Activated gamma-delta T cell treated with Interleukin-2 at 50 U/mL for 16 hours (primary cell): ENCODE measurements at regions not wholly inside any gene's neighbourhood (a gene's known extent, or its start where the extent isn't known, plus 50 kb on each side); places are given as distances from the start of the nearest gene placed in this dataset.

ENCODE experiments used
- DNase-seq: peaks from one replicate; pipeline ENCODE4 v3.0.0-alpha.2; 2020

DNA sequence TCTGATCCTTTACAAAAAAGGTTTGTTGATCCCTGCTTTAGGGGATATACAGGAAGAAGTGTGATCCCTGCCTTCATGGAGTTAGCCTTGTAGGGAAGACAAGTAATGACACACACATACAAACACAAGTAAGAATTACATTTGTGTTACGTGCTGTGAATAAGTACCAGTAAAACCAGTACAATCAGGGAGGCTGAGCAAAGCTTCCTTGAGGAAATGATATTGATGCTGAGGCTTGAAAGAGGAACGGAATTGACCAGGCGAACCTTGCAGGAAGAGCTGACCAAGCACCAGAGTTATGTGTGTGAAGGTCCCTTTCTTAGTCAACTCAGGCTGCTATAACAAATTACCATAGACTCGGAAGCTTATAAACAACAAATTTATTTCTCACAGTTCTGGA, 83.6 kb upstream of the CACUL1 start:
- no peak for DNase-seq

DNA sequence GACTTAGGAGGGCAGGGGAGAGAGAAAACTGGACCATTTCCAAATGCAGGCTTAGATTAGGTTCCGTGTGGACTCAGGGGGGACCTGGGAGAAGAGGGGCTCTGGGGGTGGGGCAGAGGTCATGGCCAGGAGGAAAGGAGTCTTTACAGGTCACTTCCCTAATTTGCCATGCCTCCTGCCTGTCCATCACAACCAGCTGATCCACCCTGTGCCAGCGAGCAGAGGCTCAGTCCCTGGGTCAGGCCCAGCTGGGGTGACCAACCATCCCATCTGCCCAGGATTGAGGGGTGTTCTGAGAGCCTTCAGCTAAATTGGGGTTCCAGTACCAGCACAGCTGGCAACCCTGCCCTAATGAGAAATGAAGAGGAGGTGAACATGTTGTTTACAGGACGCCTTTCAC, 84.6 kb upstream of the CACUL1 start:
- no peak for DNase-seq

DNA sequence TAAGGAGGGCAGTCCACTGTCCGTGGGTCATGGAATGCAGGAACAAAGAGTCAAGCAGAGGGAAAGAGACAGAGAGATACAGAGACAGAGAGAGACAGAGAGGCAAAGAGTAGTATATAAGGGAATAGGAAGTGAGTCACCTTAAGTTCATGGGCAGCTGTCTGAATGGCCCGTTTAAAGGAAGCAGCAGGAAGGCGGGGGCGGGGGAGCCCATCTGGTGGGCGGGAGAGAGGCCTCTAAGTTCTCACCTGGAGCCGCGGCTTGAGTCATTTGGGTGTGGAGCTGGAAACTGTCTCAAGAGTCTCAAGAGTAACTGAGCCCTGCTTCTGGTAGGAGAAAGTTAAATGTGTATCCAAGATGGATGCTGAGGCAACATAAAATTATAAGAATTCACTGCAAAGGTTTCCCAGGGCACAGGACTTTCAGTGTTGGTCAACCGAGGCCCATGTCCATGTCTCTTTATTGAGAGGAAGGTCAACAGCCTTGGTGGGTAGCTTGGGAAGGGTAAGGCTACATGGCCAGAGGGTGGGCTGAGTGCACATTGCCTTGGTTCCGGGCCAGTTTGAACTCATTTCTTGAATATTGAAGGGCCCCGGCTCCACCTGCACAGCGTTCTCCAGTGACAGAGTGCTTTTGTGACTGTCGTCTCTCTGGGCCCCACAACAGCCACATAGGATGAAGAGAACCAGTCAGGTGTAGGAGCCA, 85.5 kb upstream of the CACUL1 start:
- DNase-seq, result no peak

DNA sequence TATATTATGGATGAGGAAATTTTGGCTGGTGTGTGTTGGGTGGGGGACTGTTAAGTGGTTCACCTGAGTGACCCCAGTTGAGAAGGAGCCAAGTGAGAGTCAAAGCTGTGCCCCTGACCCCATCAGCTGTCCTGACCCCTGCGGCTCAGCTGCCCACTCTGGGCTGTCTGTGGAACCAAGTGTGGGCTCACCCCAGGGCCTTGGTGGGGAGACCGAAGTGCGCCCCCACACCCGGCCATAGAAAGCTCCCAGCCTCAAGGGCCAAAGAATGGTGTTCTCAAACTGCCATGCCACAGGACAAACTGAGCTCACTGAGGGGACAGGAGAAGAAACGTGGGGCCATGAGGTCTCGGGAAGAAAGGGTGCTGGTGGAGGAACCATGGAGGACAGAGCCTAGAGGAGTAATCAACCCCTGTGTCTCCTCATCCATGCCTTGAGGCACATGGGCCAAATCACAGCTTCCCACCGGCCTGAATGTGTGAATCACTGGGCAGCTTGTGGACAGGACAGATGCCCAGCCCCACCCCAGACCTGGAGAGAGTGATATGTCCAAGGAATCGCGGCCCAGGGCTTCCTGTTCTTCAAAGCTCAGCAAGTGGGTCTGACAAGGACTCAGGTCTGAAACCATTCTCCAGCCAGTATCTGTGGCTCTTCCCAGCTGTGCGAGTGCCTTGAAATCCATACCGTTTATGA, 86.2 kb upstream of the CACUL1 start:
- no peak for DNase-seq

DNA sequence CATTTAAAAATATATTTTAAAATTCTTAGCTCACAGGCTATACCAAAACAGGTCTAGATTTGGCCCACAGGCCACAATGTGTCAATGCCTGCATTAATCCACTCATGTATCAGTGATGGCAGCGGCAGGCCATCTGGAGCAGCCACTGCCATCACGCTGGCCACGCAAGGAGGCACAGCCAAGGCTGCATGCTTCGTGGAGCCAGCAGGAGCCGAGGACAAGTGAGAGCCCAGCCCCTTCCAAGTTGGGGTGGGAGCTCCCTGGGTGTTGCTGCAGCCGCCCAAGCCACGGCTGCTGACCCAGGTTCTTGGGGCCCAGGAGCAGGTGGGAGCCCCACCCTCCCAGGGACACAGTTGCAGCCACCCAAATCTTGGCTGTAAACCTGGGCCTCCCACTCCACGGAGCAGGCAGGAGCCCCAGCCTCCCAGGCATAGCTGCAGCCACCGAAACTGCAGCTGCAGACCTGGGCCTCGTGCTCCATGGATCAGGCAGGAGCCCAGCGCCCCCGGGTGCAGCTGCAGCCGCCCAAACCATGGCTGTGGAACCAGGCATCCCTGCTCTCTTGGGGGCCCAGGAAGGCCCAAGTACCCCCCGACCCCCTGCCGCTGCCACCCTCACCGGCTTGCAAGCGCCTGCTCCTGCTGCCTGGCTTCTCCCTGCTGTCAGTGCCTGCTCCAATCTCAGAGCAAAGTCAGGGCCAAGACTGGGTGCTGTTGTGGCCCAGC, 87.3 kb upstream of the CACUL1 start:
- DNase-seq, result no peak

DNA sequence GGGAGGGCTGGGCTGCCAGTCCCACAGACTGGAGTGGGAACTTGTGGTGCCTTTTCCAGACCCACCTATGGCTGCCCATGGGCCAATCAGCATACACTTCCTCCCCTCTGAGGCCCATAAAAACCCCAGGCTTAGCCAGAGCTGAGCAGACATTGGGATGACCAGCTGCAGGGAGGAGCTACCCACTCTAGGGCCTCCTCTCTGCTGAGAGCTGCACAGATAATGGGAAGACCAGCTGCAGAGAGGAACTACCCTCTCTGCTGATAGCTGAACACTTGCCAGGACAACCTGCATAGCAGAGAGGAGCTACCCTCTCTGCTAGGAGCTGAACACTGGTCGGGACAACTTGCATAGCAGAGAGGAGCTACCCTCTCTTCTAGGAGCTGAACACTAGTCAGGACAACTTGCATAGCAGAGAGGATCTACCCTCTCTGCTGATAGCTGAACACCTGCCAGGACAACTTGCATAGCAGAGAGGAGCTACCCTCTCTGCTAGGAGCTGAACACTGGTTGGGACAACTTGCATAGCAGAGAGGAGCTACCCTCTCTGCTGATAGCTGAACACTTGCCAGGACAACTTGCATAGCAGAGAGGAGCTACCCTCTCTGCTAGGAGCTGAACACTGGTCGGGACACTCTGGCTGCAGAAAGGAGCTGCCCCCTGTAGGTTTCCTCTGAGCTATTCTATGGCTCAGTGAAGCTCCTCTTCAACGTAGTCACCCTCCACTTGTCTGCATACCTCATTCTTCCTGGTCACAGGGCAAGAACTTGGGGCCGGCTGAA, 88.3 kb upstream of the CACUL1 start:
- DNase-seq, result no peak

DNA sequence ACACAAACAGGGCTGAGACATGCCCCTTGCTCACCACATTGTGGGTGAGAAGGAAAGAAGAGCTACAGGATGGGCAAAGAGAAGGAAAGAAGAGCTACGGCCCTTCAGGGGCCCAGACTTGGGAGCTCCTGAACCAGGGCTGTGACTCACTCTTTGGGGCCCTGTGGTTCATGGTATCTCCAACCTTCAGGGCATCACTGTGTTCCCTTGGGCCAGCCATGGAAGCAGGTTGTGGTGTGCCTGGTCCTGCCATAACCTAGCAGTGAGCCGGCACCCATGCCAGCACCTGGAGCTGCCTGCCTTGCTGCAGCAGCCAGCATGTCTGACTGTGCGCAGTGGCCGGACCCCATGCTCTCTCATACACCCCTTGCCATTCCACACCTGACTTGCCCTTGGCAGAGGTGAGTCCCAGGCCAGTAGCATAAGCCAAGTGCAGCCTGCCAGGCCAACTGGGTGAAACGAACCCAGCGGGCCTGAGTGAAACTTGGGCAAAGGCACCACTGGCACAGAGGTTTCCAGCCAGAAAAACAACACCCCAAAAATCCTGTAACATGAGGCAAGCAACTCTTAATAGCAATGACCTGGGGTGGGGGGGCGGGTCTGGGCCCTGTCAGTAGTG, 89.0 kb upstream of the CACUL1 start:
- DNase-seq, result no peak

DNA sequence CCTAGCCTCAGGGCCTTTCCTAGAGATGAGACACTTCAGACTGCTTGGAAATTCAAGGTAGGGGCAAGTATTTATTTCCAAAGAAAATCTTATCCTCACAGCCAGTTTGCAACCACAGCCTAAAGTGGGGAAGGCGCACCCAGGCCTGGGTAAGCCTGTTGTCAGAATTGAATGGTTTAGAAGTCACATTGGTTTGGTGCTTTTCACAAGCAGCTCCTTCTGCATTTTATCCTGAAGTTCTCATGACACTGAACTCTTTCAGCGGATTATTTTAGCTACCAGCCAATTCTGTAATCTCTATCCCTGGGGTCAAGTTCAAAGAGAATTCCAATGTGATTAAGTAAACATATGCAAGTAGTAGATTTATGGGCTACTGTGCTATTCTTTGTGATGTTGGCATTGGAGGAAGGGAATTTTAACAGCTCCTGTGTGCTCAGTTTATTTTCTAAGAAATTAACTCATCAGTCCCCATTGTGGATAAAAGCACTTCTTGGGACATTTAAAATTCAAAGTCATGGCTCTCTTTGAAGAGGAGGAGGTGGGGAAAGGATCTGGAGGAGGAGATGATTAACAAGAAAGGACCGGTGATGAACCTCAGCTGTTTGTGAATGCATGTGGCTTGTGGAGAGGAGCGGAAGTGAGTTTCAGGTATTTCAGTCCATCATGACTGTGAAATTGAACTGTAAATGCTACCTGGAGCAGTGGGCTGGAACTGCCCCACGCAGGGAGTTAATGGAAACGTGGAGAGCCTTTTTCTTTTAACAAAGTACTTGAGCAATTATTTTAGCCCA, 90.2 kb upstream of the CACUL1 start:
- DNase-seq, result no peak

DNA sequence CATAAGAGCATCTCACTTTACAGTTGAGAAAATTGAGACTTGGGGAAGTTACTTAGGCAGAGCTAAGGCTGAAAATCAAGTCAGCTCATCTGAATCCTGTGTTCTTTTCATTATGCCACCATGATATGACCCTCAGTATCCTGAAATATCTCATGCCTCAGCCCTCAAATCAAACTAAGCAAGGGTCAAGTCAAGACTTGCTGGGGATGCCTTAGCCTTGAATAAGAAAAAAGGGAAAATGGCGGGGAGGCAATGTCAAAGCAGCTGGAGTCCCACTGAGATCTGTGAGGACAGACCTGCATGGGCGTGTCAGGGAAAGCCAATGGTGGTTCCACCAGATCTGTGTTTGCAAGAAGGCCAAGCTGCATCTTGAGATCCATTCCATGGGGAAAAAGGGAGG, 91.0 kb upstream of the CACUL1 start:
- DNase-seq, result no peak

DNA sequence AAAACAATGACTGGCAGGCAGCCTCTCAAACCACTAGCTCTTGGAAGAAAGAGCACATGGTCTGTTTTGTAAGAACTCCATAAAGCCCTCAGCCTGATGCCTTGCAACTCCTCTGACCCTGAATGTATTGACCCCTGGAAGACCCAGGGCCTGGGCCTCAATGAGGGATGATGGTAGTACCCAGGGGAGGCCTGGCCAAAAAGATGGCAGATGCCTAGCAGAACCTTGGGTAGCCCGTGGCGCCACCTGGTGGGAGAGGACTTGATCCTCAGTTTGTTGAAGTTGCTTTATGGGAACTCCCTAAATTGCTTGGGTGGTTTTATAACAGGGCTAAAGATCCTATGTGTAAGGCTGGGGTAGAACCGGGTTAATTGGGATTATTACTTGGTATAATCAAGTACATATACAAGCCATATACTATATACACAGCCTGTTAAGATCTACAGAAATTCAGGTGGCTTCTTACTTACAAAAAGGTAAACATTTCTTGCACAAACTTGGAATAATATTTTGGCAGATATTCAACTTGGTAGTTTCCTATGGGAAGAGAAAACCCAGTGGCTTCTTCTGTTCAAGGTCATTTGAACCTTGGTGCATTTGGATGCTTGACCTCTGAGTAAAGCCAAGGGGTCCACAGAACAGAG, 95.8 kb upstream of the CACUL1 start:
- DNase-seq, result peak; percentile 49

DNA sequence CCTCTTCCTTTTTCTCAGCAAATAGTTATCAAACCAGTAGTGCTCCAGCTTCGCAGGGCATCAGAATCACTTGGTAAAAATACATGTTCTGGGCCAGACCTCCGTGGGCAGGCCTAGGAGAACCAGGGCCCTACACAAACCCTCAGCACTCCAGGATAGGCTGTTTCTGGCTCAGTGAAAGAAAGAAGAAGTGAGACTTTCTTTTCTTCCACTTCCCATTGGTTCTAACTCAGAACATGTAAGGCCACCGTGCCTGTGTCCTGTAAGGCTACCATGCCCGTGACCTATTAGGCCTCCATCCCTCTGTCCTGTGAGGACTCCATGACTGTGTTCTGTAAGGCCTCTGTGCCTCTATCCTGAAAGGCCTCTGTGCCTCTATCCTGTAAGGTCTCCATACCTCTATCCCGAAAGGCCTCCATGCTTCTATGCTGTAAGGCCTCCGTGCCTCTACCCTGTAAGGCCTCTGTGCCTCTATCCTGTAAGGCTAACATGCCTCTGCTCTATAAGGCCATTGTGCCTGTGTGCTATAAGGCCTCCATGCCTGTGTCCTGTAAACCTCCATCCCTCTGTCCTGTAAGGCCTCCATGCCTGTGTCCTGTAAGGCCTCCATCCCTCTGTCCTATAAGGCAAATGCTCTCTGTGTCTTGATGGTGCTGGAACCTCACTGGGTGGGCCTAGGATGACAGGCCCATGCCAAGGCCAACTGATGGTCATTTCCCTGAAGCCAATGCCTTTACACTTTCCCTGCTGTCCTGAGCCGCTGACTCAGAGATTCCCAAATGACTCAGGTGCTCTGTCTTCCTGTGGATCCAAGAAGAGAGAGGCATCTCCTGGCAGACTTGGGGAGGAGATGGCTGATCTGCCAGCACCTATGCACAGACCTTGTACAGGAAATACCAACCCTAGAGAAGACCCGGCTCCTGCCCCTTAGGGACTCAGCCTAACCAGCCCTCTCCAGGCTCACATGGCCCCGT, 96.6 kb upstream of the CACUL1 start:
- no peak for DNase-seq

DNA sequence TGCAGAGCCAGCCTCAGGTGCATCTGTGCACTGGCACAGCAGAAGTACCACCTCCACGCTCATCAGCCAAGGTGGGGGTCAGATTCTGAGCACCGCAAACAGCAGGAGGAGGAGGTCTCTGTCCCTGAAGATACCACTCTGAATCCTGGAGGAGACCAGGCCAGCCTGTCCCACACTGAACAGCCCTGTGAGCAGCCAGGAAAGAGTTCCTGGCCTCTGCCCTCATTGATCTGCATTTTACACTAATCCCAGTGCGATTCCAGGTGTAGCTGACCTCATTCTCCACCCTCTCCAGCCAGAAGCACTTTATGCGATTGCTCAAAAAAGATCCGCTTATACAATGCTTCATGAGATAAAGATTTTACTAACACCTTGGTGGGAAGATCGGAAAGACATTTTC, 99.1 kb upstream of the CACUL1 start:
- DNase-seq, result no peak

DNA sequence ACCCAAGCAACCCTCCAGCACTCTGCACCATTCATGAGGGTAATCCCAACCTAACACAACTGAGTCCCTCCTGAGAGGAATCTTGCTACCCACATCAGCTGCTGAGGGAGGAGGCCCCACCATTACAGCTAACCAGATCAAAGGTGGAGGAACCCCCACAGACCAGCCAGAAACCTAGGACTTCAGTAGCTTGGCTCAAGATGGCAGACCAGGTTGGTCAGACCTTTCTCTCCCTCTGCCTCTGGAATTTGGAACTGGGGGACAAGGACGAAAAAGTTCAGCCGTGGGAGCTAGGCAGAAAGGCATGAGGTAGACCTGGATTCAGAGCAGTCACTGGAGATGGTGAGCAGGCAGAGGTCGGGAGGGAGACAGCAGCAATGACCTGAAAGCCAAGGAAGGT, 101.3 kb upstream of the CACUL1 start:
- DNase-seq, result no peak

DNA sequence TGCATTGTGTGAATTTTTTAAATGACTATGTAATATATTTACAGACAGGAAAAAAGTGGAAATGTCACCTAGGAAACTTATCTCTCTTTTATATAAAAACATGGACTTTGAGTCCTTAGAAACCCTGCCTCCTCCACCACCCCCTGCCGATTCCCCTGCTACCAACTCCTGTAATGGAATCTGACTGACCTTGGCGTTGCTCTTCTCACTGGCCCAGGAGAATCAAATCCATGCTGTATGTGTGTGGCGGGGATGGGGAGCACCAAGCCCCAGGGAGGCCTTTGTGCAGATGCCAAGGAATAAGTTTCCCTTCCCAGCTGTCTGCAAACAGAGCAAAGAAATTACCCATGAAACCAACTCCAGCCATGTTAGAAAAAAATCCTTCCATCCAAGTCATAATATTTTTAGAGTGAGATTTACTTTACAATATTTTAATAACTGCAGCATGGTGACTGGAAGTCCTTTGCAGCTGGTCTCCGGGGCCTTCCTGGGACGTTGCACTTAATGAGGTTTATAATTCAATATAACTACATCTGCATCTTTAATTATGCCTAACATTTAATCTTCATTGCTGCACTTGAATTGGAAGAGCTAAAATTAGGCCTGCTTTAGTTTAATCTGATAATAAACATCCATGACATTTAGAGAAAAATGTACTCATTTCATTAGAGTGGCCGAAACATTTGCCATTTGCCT, 111.4 kb upstream of the CACUL1 start:
- no peak for DNase-seq

DNA sequence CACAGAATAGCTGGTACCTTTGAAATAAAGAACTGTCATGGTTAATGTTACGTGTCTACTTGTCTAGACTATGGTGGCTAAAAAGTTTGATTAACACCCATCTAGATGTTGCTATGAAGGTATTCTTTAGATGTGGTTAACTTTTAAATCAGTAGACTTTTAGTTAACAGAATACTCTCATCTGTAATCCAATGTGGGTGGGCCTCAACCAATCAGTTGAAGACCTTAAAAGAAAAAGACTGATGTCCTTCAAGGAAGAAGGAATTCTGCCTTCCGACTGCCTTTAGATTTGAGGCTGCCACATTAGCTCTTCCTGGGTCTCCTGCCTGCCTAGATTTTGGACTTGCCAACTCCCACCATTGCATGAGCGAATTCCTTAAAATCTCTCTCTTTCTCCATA, 113.0 kb upstream of the CACUL1 start:
- DNase-seq, result no peak

DNA sequence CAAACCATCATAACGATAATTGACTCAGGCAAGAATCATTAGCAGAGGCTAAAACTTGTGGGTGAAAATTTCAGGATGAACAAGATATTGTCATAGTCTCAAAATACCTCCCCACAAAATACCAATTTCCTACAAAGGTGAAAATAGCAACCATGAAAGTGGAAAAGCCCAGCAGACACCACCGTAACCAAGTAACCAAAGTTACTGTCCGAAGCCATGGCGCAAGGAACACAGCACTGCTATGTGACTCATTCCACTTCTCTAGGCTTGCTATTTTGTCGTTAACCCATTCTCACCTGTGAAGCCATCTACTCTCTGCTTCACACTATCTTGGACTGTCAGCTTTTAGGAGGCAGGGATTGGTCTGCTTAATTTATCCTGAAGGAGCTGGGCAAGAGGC, 113.8 kb upstream of the CACUL1 start:
- no peak for DNase-seq

DNA sequence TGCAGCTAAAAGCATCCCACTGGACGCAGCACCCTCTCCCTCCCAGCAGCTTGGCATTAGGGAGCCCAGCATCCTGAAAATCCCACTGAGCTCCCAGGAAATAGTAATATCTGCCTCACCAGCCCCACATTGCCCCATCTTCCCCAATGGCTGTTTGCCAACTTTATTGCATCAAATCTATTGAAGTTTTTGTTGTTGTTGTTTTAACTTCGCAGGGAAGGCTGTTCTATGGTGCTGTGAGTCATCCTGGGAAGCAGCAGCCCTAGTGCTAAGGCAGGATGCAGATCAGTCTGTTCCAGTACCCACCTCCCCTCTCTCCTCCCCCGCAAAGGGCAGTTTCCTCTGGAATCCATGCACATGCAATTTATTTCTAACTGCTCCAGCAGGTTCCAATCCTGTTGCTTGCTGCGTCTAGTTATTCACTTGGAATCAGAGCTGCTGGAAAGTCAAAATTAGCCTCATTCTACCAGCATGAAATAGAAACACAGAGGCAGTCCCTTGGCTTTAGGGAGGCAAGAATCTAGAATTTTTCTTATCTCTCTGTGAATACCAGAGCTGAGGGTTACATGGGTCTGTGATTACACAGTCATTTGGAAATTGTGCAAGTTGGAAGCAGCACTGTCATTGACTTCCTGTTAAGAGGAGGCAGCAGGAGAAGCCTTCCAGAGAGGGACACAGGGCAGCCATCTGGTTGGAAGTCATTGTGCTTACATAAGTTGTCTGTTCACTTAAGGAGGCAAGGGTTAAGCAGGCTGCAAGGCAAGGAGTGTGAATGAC, 115.9 kb upstream of the CACUL1 start:
- no peak for DNase-seq

DNA sequence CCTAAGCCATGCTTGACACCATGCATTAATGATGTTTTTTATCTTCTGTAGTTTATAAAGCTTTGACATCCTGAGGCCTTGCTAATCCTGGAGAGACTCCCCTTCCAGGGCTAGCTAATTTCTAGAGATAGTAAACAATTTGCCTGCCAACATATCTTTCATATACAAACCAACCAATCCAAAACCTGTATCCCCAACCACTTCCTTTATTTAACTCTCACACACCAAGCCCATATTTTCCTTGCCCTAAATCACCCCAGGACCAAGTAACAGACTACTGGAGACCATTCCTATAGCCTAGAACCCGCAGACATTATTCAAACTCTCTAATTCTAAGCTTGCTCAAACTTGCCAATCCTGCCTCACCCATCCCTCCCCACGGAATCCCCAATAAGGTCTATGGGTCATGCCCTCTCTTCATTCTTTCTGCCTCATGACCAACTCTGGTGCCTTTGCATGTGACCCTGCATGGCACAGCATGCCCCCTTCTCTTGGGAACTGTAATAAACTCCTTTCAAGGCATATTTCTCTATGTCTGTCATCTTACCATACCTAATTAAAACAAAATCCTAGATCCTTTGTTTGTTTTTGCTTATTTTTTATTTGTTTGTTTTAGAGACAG, 116.6 kb upstream of the CACUL1 start:
- no peak for DNase-seq
